ENCODE measurements at regions not wholly inside any gene's neighbourhood (a gene's known extent, or its start where the extent isn't known, plus 50 kb on each side); places are given as distances from the start of the nearest gene placed in this dataset.

DNA sequence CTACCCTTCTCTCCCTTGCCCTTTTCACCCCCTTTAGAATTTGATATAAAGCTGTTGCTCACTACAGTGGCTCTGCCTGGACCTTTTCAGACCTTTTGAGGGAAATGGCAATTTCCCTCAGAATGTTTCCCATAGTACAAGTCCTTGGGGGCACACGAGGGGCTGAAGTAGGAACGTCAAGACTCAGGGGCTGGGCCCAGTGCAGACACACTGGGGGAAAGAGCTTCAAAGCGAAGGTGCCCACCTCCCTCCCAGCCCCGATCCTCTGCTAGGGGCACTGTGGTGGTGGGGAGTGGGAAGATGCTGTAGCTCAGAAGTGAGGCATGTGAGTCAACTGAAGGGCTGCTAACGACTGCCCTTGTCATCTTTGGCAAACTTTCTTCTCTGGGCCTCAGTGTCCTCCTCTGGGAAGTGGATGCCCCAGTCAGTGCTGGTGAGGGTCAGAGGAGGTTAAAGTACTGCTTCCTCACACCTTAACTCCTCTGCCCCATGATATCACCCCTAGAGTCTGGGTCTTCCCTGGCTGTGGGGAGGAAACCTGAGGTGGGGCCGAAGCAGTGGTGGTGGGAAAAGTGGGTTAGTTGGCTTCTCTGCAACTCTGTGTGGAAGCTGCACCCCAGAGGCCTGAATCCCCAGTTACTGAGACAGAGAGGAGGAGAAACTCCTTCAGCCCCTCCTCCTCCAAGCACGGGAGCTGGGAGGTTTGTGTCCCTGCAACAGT lies 425.3 kb upstream of the B3GAT1 start:
- no peak for DNase-seq
- intact Hi-C loops (cut with micrococcal nuclease): no loop called here
- Mint-ChIP-seq H3K9me3 (no peaks in the 10 kb centered on the region), H3K27me3 (peaks cover 10% of the 10 kb centered on the region), H3K36me3 (no peaks in the 10 kb centered on the region), H3K27ac (no peak overlapping the region), H3K4me1 (ENCODE audit: low read depth) (no peaks in the 10 kb centered on the region), H3K4me3 (no peak overlapping the region)
- CTCF ChIA-PET: no interaction called here
- POLR2A ChIA-PET: no interaction called here

DNA sequence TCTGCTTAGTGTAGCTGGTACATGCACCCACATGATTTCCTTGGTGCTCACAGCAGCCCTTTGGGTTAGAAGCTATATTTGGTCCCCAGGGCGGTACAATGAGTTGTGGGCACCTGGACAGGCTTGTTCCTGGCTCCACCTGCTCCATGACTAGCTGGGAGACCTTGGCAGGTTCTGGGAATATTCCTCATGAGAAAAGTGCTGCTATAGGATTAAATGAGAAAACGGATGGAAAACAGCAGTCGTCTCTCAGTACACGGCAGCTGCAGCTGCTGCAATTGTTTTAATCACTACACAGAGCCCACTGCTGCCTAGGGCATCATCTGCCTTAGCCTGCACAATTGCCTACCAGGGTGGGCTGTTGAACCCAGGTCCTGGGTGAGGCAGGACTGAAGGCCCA lies 424.5 kb upstream of the B3GAT1 start:
- Mint-ChIP-seq H3K4me1 (ENCODE audit: low read depth) (no peaks in the 10 kb centered on the region), H3K36me3 (no peaks in the 10 kb centered on the region), H3K27me3 (peaks cover 9% of the 10 kb centered on the region), H3K4me3 (no peak overlapping the region), H3K27ac (no peak overlapping the region), H3K9me3 (no peaks in the 10 kb centered on the region)
- no peak for DNase-seq
- ChIA-PET POLR2A (no interaction called here), CTCF (no interaction called here)
- intact Hi-C loops (cut with micrococcal nuclease): no loop called here

DNA sequence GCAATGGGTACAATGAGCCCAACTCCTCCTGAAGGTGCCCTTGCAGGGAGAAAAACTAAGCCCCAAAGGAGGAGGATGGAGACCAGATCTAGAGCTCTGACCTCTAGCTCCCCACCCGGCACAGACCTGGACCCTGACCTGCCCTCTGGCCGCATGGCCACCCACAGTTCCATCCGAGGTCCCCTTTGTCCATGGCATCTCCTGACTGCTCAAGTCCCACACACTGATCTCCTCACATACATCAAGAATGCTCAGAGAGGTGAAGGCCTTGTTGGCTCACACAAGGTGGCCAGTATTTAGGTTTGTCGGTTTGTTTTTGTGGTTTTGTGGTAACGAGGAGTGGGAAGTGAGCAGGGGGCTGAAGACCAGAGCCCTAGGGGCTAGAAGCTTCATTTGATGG lies 423.5 kb upstream of the B3GAT1 start:
- no peaks in the 10 kb centered on the region for H3K4me1 Mint-ChIP-seq (ENCODE audit: low read depth)
- H3K27me3 Mint-ChIP-seq: peaks cover 6% of the 10 kb centered on the region
- H3K36me3 Mint-ChIP-seq: no peaks in the 10 kb centered on the region
- intact Hi-C loops (cut with micrococcal nuclease): no loop called here
- no peaks in the 10 kb centered on the region for H3K9me3 Mint-ChIP-seq
- no peak overlapping the region for H3K27ac Mint-ChIP-seq
- ChIA-PET POLR2A (no interaction called here), CTCF (no interaction called here)
- no peak for DNase-seq
- H3K4me3 Mint-ChIP-seq: no peak overlapping the region

GRCh38 chr11:134830312-134830711 lies 418.3 kb upstream of the B3GAT1 start:
- no peak overlapping the region for H3K4me3 Mint-ChIP-seq
- POLR2A ChIA-PET: no interaction called here
- H3K9me3 Mint-ChIP-seq: peaks cover 2% of the 10 kb centered on the region
- DNase-seq: no peak
- intact Hi-C loops (cut with micrococcal nuclease): no loop called here
- H3K27ac Mint-ChIP-seq: no peak overlapping the region
- H3K36me3 Mint-ChIP-seq: no peaks in the 10 kb centered on the region
- H3K27me3 Mint-ChIP-seq: peaks cover 8% of the 10 kb centered on the region
- CTCF ChIA-PET: no interaction called here
- no peaks in the 10 kb centered on the region for H3K4me1 Mint-ChIP-seq (ENCODE audit: low read depth)

DNA sequence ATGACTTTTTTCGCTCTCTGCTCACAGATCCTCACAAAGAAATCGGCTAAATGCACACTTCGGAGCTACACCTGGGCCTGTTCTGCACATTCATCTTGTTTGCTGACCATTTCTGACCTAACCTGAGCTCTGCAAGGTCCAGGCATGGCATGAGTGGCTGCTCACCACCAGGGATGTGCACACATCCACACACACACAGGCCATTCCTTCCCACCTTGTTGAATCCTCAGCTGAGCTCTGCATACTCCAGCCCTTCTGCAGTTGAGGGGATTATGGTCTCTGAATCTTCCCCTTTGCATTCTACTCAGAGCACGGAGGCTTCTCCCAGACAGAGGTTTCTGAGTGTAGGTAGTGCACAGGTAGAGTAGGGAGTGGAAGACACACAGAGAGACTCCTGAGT lies 411.9 kb upstream of the B3GAT1 start:
- CTCF ChIA-PET: no interaction called here
- Mint-ChIP-seq H3K4me3 (no peak overlapping the region), H3K4me1 (ENCODE audit: low read depth) (no peaks in the 10 kb centered on the region), H3K27me3 (peaks cover 14% of the 10 kb centered on the region), H3K27ac (no peak overlapping the region), H3K9me3 (no peaks in the 10 kb centered on the region), H3K36me3 (no peaks in the 10 kb centered on the region)
- intact Hi-C loops (cut with micrococcal nuclease): no loop called here
- no peak for DNase-seq
- POLR2A ChIA-PET: no interaction called here

GRCh38 chr11:134822897-134823296 lies 410.9 kb upstream of the B3GAT1 start:
- no peak for DNase-seq
- H3K27me3 Mint-ChIP-seq: peaks cover 18% of the 10 kb centered on the region
- H3K27ac Mint-ChIP-seq: no peak overlapping the region
- H3K36me3 Mint-ChIP-seq: no peaks in the 10 kb centered on the region
- POLR2A ChIA-PET: no interaction called here
- H3K4me1 Mint-ChIP-seq (ENCODE audit: low read depth): no peaks in the 10 kb centered on the region
- H3K4me3 Mint-ChIP-seq: no peak overlapping the region
- H3K9me3 Mint-ChIP-seq: no peaks in the 10 kb centered on the region
- intact Hi-C loops (cut with micrococcal nuclease): no loop called here
- CTCF ChIA-PET: no interaction called here

DNA sequence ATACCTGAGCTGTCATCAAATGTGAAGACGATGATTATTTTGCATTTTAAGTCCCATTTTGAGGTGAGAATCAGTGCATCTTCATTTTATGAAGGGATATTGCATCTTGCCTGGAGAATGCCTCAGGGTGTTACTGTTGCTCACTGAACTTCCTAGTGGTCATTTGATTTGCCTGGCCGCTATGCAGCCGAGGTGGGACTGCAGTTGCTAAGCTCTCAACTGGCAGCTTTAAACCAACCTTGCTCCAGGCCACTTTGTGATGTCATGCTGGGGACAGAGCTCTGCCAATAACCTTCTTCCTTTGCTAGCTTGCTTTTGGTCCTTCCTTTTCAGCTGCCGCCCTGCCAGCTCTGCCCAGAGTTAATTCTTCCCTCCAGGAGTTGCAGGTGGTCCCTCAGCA lies 409.4 kb upstream of the B3GAT1 start:
- Mint-ChIP-seq H3K9me3 (no peaks in the 10 kb centered on the region), H3K4me1 (ENCODE audit: low read depth) (no peaks in the 10 kb centered on the region), H3K27me3 (peaks cover 22% of the 10 kb centered on the region), H3K27ac (no peak overlapping the region), H3K36me3 (no peaks in the 10 kb centered on the region), H3K4me3 (no peak overlapping the region)
- CTCF ChIA-PET: no interaction called here
- POLR2A ChIA-PET: no interaction called here
- intact Hi-C loops (cut with micrococcal nuclease): no loop called here
- no peak for DNase-seq

- intact Hi-C loops (cut with micrococcal nuclease): no loop called here
- Mint-ChIP-seq H3K4me3 (no peak overlapping the region), H3K27me3 (peaks cover 24% of the 10 kb centered on the region), H3K36me3 (no peaks in the 10 kb centered on the region), H3K27ac (no peak overlapping the region), H3K4me1 (ENCODE audit: low read depth) (no peaks in the 10 kb centered on the region), H3K9me3 (no peaks in the 10 kb centered on the region)
- no peak for DNase-seq
- POLR2A ChIA-PET: no interaction called here
- CTCF ChIA-PET: no interaction called here
Observed at GRCh38 chr11:134819041-134819440, 407.0 kb upstream of the B3GAT1 start.

DNA sequence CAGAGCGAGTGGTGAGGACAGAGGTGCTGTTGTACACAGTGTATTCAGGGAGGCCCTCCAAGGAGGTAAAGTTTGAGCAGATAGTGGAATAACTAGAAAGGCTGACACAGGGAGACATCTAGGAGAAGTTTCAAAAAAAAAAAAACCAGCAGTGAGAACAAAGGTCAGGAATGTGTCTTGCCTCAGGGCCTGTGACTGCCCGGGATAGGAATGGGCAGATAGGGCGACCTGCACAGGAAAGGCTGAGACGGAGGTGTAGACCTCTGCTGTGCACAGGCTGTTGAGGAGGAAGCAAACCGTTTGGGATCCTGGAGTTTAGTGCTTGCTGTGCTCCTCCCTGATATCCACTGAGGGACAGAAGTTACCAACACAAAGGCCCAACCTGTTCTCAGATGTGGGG lies 406.5 kb upstream of the B3GAT1 start:
- no peak for DNase-seq
- Mint-ChIP-seq H3K4me3 (no peak overlapping the region), H3K36me3 (no peaks in the 10 kb centered on the region), H3K9me3 (no peaks in the 10 kb centered on the region), H3K27me3 (peaks cover 24% of the 10 kb centered on the region), H3K27ac (no peak overlapping the region), H3K4me1 (ENCODE audit: low read depth) (no peaks in the 10 kb centered on the region)
- ChIA-PET POLR2A (no interaction called here), CTCF (no interaction called here)
- intact Hi-C loops (cut with micrococcal nuclease): no loop called here

- no peak overlapping the region for H3K27ac Mint-ChIP-seq
- ChIA-PET CTCF (no interaction called here), POLR2A (no interaction called here)
- no peaks in the 10 kb centered on the region for H3K4me1 Mint-ChIP-seq (ENCODE audit: low read depth)
- no peaks in the 10 kb centered on the region for H3K36me3 Mint-ChIP-seq
- peaks cover 21% of the 10 kb centered on the region for H3K27me3 Mint-ChIP-seq
- intact Hi-C loops (cut with micrococcal nuclease): no loop called here
- H3K9me3 Mint-ChIP-seq: no peaks in the 10 kb centered on the region
- H3K4me3 Mint-ChIP-seq: no peak overlapping the region
- DNase-seq: no peak
Observed at GRCh38 chr11:134815404-134815803, 403.4 kb upstream of the B3GAT1 start.

- CTCF ChIA-PET: no interaction called here
- H3K27ac Mint-ChIP-seq: no peak overlapping the region
- no peaks in the 10 kb centered on the region for H3K36me3 Mint-ChIP-seq
- intact Hi-C loops (cut with micrococcal nuclease): no loop called here
- H3K4me3 Mint-ChIP-seq: no peak overlapping the region
- no peak for DNase-seq
- no peaks in the 10 kb centered on the region for H3K4me1 Mint-ChIP-seq (ENCODE audit: low read depth)
- peaks cover 15% of the 10 kb centered on the region for H3K27me3 Mint-ChIP-seq
- POLR2A ChIA-PET: no interaction called here
- no peaks in the 10 kb centered on the region for H3K9me3 Mint-ChIP-seq
Observed at GRCh38 chr11:134807997-134808396, 396.0 kb upstream of the B3GAT1 start.

GRCh38 chr11:134802598-134802997 lies 390.6 kb upstream of the B3GAT1 start:
- H3K4me1 Mint-ChIP-seq (ENCODE audit: low read depth): no peaks in the 10 kb centered on the region
- H3K4me3 Mint-ChIP-seq: no peak overlapping the region
- no peak overlapping the region for H3K27ac Mint-ChIP-seq
- H3K27me3 Mint-ChIP-seq: peaks cover 22% of the 10 kb centered on the region
- DNase-seq: no peak
- intact Hi-C loops (cut with micrococcal nuclease): no loop called here
- no peaks in the 10 kb centered on the region for H3K36me3 Mint-ChIP-seq
- CTCF ChIA-PET: no interaction called here
- POLR2A ChIA-PET: no interaction called here
- H3K9me3 Mint-ChIP-seq: no peaks in the 10 kb centered on the region

GRCh38 chr11:134802116-134802515 lies 390.1 kb upstream of the B3GAT1 start:
- Mint-ChIP-seq H3K4me1 (ENCODE audit: low read depth) (no peaks in the 10 kb centered on the region), H3K27me3 (peaks cover 21% of the 10 kb centered on the region), H3K36me3 (no peaks in the 10 kb centered on the region), H3K4me3 (no peak overlapping the region), H3K9me3 (no peaks in the 10 kb centered on the region), H3K27ac (no peak overlapping the region)
- POLR2A ChIA-PET: no interaction called here
- DNase-seq: no peak
- CTCF ChIA-PET: no interaction called here
- intact Hi-C loops (cut with micrococcal nuclease): no loop called here

GRCh38 chr11:134801570-134801969 lies 389.5 kb upstream of the B3GAT1 start:
- Mint-ChIP-seq H3K4me3 (no peak overlapping the region), H3K36me3 (no peaks in the 10 kb centered on the region), H3K27me3 (peaks cover 17% of the 10 kb centered on the region), H3K9me3 (no peaks in the 10 kb centered on the region), H3K27ac (no peak overlapping the region), H3K4me1 (ENCODE audit: low read depth) (no peaks in the 10 kb centered on the region)
- ChIA-PET CTCF (no interaction called here), POLR2A (no interaction called here)
- DNase-seq: no peak
- intact Hi-C loops (cut with micrococcal nuclease): no loop called here

All from activated CD4-positive, alpha-beta memory T cell treated with anti-CD3 and anti-CD28 coated beads for 36 hours (primary cell).